ENCODE measurements at regions not wholly inside any gene's neighbourhood (a gene's known extent, or its start where the extent isn't known, plus 50 kb on each side); places are given as distances from the start of the nearest gene placed in this dataset.
A peak's percentile ranks its signal among the peaks of the same experiment; 100 is the strongest.
"Not testable (repeated sequence)": the region's sequence is repeated elsewhere in the genome, so short reads cannot be mapped to it uniquely, and the experiment has no call there.

GRCh38 chr9:119712325-119712724, 343.1 kb upstream of the BRINP1 start:
- no peak for DNase-seq

- DNase-seq, result no peak
Measured at GRCh38 chr9:119709431-119709830, 340.2 kb upstream of the BRINP1 start.

- no peak for DNase-seq
Measured at GRCh38 chr9:119707228-119707845, 338.1 kb upstream of the BRINP1 start.

GRCh38 chr9:119701651-119702050, 332.4 kb upstream of the BRINP1 start:
- DNase-seq, result no peak

GRCh38 chr9:119698535-119698934, 329.3 kb upstream of the BRINP1 start:
- no peak for DNase-seq

- no peak for DNase-seq
Measured at GRCh38 chr9:119697996-119698395, 328.8 kb upstream of the BRINP1 start.

GRCh38 chr9:119689879-119690278, 320.6 kb upstream of the BRINP1 start:
- no peak for DNase-seq

GRCh38 chr9:119688547-119688946, 319.3 kb upstream of the BRINP1 start:
- no peak for DNase-seq

GRCh38 chr9:119677811-119678505, 308.7 kb upstream of the BRINP1 start:
- no peak for DNase-seq

- no peak for DNase-seq
Measured at GRCh38 chr9:119675951-119676350, 306.7 kb upstream of the BRINP1 start.

GRCh38 chr9:119672763-119673162, 303.5 kb upstream of the BRINP1 start:
- DNase-seq, result not testable (repeated sequence)

- no peak for DNase-seq
Measured at GRCh38 chr9:119667916-119668315, 298.7 kb upstream of the BRINP1 start.

GRCh38 chr9:119667163-119667562, 297.9 kb upstream of the BRINP1 start:
- DNase-seq, result peak in 1 of 2 experiments; percentile 2

- no peak for DNase-seq
Measured at GRCh38 chr9:119662329-119662728, 293.1 kb upstream of the BRINP1 start.

GRCh38 chr9:119652931-119653330, 283.7 kb upstream of the BRINP1 start:
- DNase-seq, result no peak

GRCh38 chr9:119649205-119649604, 280.0 kb upstream of the BRINP1 start:
- no peak for DNase-seq

- no peak for DNase-seq
Measured at GRCh38 chr9:119639287-119639955, 270.2 kb upstream of the BRINP1 start.

- DNase-seq, result no peak
Measured at GRCh38 chr9:119634006-119634405, 264.8 kb upstream of the BRINP1 start.

- DNase-seq, result no peak
Measured at GRCh38 chr9:119611565-119611964, 242.3 kb upstream of the BRINP1 start.

GRCh38 chr9:119609277-119609971, 240.2 kb upstream of the BRINP1 start:
- DNase-seq, result no peak

- no peak for DNase-seq
Measured at GRCh38 chr9:119601632-119602031, 232.4 kb upstream of the BRINP1 start.

GRCh38 chr9:119597499-119597898, 228.3 kb upstream of the BRINP1 start:
- no peak for DNase-seq

- no peak for DNase-seq
Measured at GRCh38 chr9:119596703-119597102, 227.5 kb upstream of the BRINP1 start.

Measured in NCI-H526 (cell line).